Transverse colon (tissue), 3 donors: ENCODE measurements at regions not wholly inside any gene's neighbourhood (a gene's known extent, or its start where the extent isn't known, plus 50 kb on each side); places are given as distances from the start of the nearest gene placed in this dataset.
"Not testable (repeated sequence)": the region's sequence is repeated elsewhere in the genome, so short reads cannot be mapped to it uniquely, and the experiment has no call there.

ENCODE experiments used
- POLR2A ChIP-seq: fragments of 450-650 bp; IDR thresholded peaks from one replicate; pipeline ENCODE4 v1.6.1; 2016; ENCODE audit warnings: antibody characterized with exemption, mild to moderate bottlenecking, moderate library complexity
- TF ChIP-seq, protein P1 (sequence below), 5 experiments: fragments of 200-600 bp in 3 of 5; fragments of 450-650 bp in 2 of 5; sonication (generic) in 3 of 5; IDR thresholded peaks; 1 replicate in 2 of 5; 2 replicates in 3 of 5; pipeline ENCODE4 v1.5.1; 2016 to 2017; ENCODE audit warnings: antibody characterized with exemption in 5 of 5, inconsistent platforms in 3 of 5, mild to moderate bottlenecking in 2 of 5, moderate library complexity in 1 of 5

DNA sequence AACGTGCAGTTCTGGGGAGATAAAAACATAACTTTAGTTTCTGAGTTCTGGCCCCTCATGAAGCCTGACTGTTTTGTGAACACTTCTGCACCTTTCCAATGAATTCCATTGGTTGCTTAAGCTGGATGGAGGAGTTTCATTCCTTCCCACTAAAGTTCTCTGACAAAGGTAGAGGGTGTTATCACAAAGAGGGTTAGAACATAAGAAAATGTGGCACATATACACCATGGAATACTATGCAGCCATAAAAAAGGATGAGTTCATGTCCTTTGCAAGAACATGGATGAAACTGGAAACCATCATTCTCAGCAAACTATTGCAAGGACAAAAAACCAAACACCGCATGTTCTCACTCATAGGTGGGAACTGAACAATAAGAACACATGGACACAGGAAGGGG is 138.6 kb downstream of the LCA5 start:
- TF ChIP-seq, protein P1, sequence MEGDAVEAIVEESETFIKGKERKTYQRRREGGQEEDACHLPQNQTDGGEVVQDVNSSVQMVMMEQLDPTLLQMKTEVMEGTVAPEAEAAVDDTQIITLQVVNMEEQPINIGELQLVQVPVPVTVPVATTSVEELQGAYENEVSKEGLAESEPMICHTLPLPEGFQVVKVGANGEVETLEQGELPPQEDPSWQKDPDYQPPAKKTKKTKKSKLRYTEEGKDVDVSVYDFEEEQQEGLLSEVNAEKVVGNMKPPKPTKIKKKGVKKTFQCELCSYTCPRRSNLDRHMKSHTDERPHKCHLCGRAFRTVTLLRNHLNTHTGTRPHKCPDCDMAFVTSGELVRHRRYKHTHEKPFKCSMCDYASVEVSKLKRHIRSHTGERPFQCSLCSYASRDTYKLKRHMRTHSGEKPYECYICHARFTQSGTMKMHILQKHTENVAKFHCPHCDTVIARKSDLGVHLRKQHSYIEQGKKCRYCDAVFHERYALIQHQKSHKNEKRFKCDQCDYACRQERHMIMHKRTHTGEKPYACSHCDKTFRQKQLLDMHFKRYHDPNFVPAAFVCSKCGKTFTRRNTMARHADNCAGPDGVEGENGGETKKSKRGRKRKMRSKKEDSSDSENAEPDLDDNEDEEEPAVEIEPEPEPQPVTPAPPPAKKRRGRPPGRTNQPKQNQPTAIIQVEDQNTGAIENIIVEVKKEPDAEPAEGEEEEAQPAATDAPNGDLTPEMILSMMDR (IDR thresholded peaks at IDR 0.05), result not testable (repeated sequence)
- not testable (repeated sequence) for TF ChIP-seq POLR2A
